Neural crest cell (in vitro differentiated cells): ENCODE measurements at regions not wholly inside any gene's neighbourhood (a gene's known extent, or its start where the extent isn't known, plus 50 kb on each side); places are given as distances from the start of the nearest gene placed in this dataset.

Source experiments
- DNase-seq: peaks from one replicate; pipeline ENCODE4 v3.0.0; 2021; ENCODE audit warnings: low read depth, mixed read lengths, low spot score
- H3K27ac Mint-ChIP-seq: one replicate; pipeline ENCODE4 v1.8.0; 2021; ENCODE audit warnings: mild to moderate bottlenecking, mixed read lengths; ENCODE audit not compliant: unreplicated experiment
- H3K27me3 Mint-ChIP-seq: 2 replicates; pipeline ENCODE4 v1.8.0; 2021; ENCODE audit warnings: low read depth, mild to moderate bottlenecking, mixed read lengths
- H3K36me3 Mint-ChIP-seq: 2 replicates; pipeline ENCODE4 v1.8.0; 2021; ENCODE audit warnings: low read depth, mild to moderate bottlenecking, mixed read lengths
- H3K4me1 Mint-ChIP-seq: 2 replicates; pipeline ENCODE4 v1.8.0; 2021; ENCODE audit warnings: mixed read lengths
- H3K4me3 Mint-ChIP-seq: one replicate; pipeline ENCODE4 v1.8.0; 2021; ENCODE audit warnings: mild to moderate bottlenecking, mixed read lengths
- H3K9me3 Mint-ChIP-seq: 2 replicates; pipeline ENCODE4 v1.8.0; 2021; ENCODE audit warnings: mixed read lengths
- TF ChIP-seq, protein P1 (sequence below): fragments of 200-600 bp; sonication (generic); conservative IDR thresholded peaks from 2 replicates; pipeline ENCODE4 v1.5.0; 2021; ENCODE audit warnings: antibody characterized with exemption, mild to moderate bottlenecking

DNA sequence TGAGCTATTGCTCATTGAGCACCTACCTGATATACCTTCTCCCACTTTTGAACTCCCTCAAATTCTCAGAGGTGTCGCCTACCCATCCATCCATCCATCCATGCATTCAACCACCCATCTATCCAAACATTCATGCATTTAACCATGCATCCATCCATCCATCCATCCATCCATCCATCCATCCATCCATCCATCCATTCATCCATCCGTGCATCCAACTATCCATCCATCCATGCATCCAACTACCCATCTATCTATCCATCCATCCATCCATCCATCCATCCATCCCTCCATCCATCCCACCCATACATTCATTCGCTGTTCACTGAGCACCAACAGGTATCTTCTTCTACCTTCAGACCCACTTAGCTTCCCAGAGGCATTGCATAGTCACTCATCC is 342.8 kb downstream of the CTTN start:
- Mint-ChIP-seq H3K4me1 (peaks cover 20% of the 10 kb centered on the region), H3K27ac (no peak overlapping the region), H3K4me3 (no peak overlapping the region), H3K9me3 (no peaks in the 10 kb centered on the region), H3K36me3 (no peaks in the 10 kb centered on the region), H3K27me3 (peaks cover 6% of the 10 kb centered on the region)
- DNase-seq: no peak
- TF ChIP-seq, protein P1, sequence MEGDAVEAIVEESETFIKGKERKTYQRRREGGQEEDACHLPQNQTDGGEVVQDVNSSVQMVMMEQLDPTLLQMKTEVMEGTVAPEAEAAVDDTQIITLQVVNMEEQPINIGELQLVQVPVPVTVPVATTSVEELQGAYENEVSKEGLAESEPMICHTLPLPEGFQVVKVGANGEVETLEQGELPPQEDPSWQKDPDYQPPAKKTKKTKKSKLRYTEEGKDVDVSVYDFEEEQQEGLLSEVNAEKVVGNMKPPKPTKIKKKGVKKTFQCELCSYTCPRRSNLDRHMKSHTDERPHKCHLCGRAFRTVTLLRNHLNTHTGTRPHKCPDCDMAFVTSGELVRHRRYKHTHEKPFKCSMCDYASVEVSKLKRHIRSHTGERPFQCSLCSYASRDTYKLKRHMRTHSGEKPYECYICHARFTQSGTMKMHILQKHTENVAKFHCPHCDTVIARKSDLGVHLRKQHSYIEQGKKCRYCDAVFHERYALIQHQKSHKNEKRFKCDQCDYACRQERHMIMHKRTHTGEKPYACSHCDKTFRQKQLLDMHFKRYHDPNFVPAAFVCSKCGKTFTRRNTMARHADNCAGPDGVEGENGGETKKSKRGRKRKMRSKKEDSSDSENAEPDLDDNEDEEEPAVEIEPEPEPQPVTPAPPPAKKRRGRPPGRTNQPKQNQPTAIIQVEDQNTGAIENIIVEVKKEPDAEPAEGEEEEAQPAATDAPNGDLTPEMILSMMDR: no peak

DNA sequence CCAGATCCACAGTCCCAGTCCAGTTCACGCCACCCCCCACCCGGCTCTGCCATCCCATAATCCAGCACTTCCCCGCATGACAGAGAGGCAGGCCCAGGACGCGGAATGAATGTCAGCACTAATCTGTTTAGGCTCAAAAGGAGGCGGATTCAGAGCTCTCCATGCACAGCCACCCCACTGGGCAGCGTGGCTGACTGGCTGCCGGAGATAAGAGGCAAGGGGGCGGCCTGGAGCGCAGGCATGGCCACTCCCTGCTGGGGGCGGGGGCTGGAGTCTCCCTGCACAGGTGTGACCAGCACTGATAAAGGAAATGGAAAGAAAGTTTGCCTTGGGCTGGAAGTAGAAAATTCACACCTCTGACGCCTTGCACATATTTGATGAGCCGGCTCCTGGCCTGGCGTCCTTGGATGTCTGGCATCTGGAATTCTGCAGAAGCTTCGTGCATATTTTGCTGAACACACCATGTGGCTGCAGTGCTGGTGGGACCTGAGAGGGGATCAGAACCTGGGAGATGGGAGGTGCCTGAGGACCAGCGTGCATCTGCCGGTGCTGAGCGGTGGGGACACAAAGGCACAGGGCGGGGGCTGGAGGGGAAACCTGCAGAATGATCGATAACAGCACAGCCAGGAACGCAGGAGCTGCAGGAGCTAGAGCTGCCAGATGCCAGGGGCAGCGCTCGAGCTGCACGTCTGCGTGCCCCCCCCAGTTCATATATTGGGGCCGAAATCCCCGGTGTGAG is 344.4 kb downstream of the CTTN start:
- H3K27me3 Mint-ChIP-seq: peaks cover 6% of the 10 kb centered on the region
- no peaks in the 10 kb centered on the region for H3K9me3 Mint-ChIP-seq
- peaks cover 1% of the 10 kb centered on the region for H3K36me3 Mint-ChIP-seq
- no peak for DNase-seq
- H3K4me3 Mint-ChIP-seq: no peak overlapping the region
- TF ChIP-seq, protein P1: no peak
- peaks cover 24% of the 10 kb centered on the region for H3K4me1 Mint-ChIP-seq
- no peak overlapping the region for H3K27ac Mint-ChIP-seq

DNA sequence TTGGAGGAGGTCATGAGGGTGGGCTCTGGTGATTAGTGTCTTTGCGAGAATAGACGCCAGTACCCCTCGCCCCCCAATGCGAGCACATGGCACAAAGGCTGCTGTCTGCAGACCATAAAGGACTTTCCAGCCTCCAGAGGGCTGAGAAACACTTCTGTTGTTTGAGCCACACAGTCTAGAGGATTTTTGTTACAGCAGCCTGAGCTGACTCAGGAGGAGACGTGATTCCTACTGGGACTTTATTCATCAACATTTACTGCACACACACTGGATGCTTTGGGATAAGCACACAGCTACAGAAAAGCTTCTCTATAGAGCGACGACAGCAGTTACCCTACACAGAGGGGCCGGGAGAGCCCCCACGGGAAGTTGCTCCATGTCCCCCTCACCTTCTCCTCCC is 345.0 kb downstream of the CTTN start:
- Mint-ChIP-seq H3K9me3 (no peaks in the 10 kb centered on the region), H3K27ac (no peak overlapping the region), H3K4me1 (peaks cover 30% of the 10 kb centered on the region), H3K27me3 (peaks cover 6% of the 10 kb centered on the region), H3K36me3 (peaks cover 2% of the 10 kb centered on the region), H3K4me3 (no peak overlapping the region)
- TF ChIP-seq, protein P1: no peak
- no peak for DNase-seq

DNA sequence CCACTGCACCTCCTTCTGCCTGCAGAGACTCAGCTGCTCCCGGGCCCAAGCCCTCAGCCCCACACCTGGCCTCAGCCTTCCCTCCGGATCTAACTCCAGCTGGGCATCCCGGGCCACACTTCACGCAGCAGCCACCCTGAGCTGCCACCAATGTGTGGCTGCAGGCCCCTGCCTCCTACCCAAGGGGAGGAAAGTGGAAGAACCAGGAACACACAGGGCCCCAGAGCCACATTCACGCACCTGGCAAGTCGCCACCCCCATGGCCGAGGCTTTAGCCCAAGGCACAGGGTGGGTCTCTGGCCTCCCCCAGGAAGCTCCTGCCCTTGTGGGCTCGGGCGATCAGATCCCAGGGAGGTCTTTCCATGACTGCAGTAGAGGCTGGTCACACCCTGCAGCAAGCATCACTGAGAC is 345.6 kb downstream of the CTTN start:
- Mint-ChIP-seq H3K9me3 (peaks cover 5% of the 10 kb centered on the region), H3K4me1 (peaks cover 34% of the 10 kb centered on the region), H3K4me3 (no peak overlapping the region), H3K36me3 (peaks cover 7% of the 10 kb centered on the region), H3K27me3 (peaks cover 6% of the 10 kb centered on the region), H3K27ac (peak overlapping the region; percentile 50)
- no peak for DNase-seq
- TF ChIP-seq, protein P1: no peak

DNA sequence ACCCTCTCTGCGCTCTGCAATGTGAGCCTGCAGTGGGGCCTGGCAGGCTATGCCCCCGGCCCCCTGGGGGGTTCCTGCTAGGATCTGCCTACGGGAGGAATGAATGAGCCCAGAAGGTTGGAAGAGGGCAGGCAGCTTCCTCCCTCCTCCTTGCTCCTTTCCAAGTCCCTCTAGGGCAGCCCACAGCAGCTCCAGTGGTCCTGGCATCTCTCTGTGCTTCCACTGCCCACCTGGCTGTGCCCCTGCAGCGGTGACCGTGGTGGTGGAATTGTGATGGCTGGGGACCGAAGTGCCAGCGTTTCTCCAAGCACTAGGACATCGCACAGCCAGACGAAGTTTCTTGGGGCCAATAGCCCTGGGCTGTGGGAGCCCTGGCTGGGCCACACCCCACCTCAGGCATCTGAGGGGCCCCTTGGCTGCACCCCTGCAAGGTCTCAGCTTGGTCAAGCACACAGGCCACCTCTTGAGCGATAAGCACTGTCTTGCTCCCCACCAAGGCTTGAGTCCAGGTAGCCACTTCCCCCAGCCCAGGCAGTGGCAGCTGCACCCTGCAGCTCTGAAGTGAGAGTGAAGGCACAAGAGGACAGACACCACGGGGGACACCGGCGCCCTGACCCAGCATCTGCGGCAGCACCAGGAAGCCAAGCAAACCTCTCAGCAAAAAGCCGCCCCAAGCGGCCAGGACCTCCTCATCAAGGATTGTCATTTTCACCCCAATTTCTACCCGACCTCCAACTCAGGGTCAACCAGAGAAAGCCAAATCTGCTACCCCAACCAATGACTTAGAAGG is 346.3 kb downstream of the CTTN start:
- Mint-ChIP-seq H3K9me3 (peaks cover 9% of the 10 kb centered on the region), H3K4me3 (no peak overlapping the region), H3K36me3 (peaks cover 14% of the 10 kb centered on the region), H3K4me1 (peaks cover 34% of the 10 kb centered on the region), H3K27ac (no peak overlapping the region), H3K27me3 (peaks cover 6% of the 10 kb centered on the region)
- TF ChIP-seq, protein P1: no peak
- no peak for DNase-seq
